OCI-LY3 (cell line): ENCODE measurements at regions not wholly inside any gene's neighbourhood (a gene's known extent, or its start where the extent isn't known, plus 50 kb on each side); places are given as distances from the start of the nearest gene placed in this dataset.

Experiments used
- H2AFZ ChIP-seq: fragments of 200-600, 300-600 bp; shearing (Covaris generic); 2 replicates; pipeline ENCODE4 v1.6.0; 2014; ENCODE audit warnings: antibody characterized with exemption, low read depth, low read length
- H3K27ac ChIP-seq: fragments of 200-600, 300-600 bp; sonication (generic); 2 replicates; pipeline ENCODE4 v1.5.1; 2014; ENCODE audit warnings: mild to moderate bottlenecking, low read length, moderate library complexity, mixed read lengths
- H3K27me3 ChIP-seq: fragments of 200-600, 300-600 bp; sonication (generic); 2 replicates; pipeline ENCODE4 v1.6.1; 2014; ENCODE audit warnings: low read depth, low read length, mixed read lengths
- H3K36me3 ChIP-seq: fragments of 200-600, 300-600 bp; sonication (generic); replicated peaks from 2 replicates; pipeline ENCODE3; 2014; ENCODE audit warnings: low read depth, low read length, mixed read lengths
- H3K4me1 ChIP-seq: fragments of 300-600, 200-600 bp; sonication (generic); 2 replicates; pipeline ENCODE4 v1.6.1; 2014; ENCODE audit warnings: low read length, mixed read lengths
- H3K4me2 ChIP-seq: fragments of 200-600, 300-600 bp; sonication (generic); 2 replicates; pipeline ENCODE4 v1.6.1; 2014; ENCODE audit warnings: low read length, mixed read lengths
- H3K4me3 ChIP-seq: fragments of 300-600, 200-600 bp; sonication (generic); 2 replicates; pipeline ENCODE4 v1.5.1; 2014; ENCODE audit warnings: antibody characterized with exemption, mild to moderate bottlenecking, low read length, moderate library complexity
- H3K79me2 ChIP-seq: fragments of 300-600, 200-600 bp; shearing (Covaris generic); 2 replicates; pipeline ENCODE4 v1.6.1; 2014; ENCODE audit warnings: mild to moderate bottlenecking, low read length, mixed read lengths
- H3K9ac ChIP-seq: fragments of 300-600, 200-600 bp; shearing (Covaris generic); 2 replicates; pipeline ENCODE4 v1.6.0; 2014; ENCODE audit warnings: mild to moderate bottlenecking, low read length, moderate library complexity
- H3K9me3 ChIP-seq: fragments of 200-600, 300-600 bp; shearing (Covaris generic); 2 replicates; pipeline ENCODE4 v1.6.1; 2014; ENCODE audit warnings: low read length, mixed read lengths; ENCODE audit not compliant: insufficient read depth
- H4K20me1 ChIP-seq: fragments of 200-600, 300-600 bp; sonication (generic); 2 replicates; pipeline ENCODE4 v1.6.1; 2016; ENCODE audit warnings: low read length, mixed read lengths; ENCODE audit not compliant: insufficient read depth
- CTCF ChIP-seq: fragments of 200-600, 300-600 bp; sonication (generic); IDR thresholded peaks from 2 replicates; pipeline ENCODE4 v1.5.1; 2014; ENCODE audit warnings: antibody characterized with exemption, low read length, low read depth
- EZH2phosphoT487 ChIP-seq: fragments of 200-600 bp; shearing (Covaris generic); IDR thresholded peaks from 2 replicates; pipeline ENCODE4 v1.6.1; 2018; ENCODE audit warnings: antibody characterized with exemption, mixed run types, low read depth

- Histone ChIP-seq H3K27ac (no peak overlapping the region), H3K36me3 (no peaks in the 10 kb centered on the region), H3K9ac (no peak overlapping the region), H3K9me3 (no peaks in the 10 kb centered on the region), H3K4me2 (no peak overlapping the region), H3K4me3 (no peak overlapping the region), H3K27me3 (peaks cover 7% of the 10 kb centered on the region; the same call in 1 of the 2 replicates), H4K20me1 (no peaks in the 10 kb centered on the region), H2AFZ (no peak overlapping the region), H3K4me1 (peaks cover 4% of the 10 kb centered on the region; the same call in 1 of the 2 replicates), H3K79me2 (no peaks in the 10 kb centered on the region)
- TF ChIP-seq CTCF (no peak), EZH2phosphoT487 (no peak)
These were observed 137.2 kb upstream of the TRHDE start for GRCh38 chr12:72135021-72135301.

- H2AFZ ChIP-seq = no peak overlapping the region
- H3K79me2 ChIP-seq = no peaks in the 10 kb centered on the region
These were observed 135.4 kb upstream of the TRHDE start for GRCh38 chr12:72136792-72137191.

DNA sequence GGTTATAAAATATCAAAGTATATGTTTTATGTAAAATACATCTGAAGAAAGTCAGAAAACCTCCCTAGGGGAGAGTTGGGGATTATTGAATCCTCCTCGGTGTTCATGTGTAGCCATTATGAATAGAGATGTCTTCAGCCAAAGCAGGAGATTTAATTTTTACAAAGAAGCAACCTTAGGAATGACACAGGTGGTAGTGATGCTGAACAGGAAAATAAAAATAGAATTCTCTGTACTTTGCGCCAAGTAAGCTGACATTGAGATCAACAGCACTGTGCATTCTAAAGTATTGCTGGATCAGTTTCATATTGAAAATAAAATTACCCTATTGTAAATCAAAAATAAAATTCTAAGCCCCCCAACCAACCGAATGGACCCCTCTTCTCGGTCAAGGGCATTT is 132.8 kb upstream of the TRHDE start:
- no peaks in the 10 kb centered on the region for H4K20me1 ChIP-seq
- H3K79me2 ChIP-seq = no peaks in the 10 kb centered on the region
- peaks cover 5% of the 10 kb centered on the region; the same call in 1 of the 2 replicates for H3K27me3 ChIP-seq
- TF ChIP-seq CTCF = no peak
- TF ChIP-seq EZH2phosphoT487 = no peak
- no peak overlapping the region for H2AFZ ChIP-seq
- no peaks in the 10 kb centered on the region for H3K36me3 ChIP-seq
- no peak overlapping the region for H3K9ac ChIP-seq
- no peak overlapping the region for H3K4me2 ChIP-seq
- no peak overlapping the region for H3K27ac ChIP-seq
- no peaks in the 10 kb centered on the region for H3K9me3 ChIP-seq
- peaks cover 16% of the 10 kb centered on the region for H3K4me1 ChIP-seq
- no peak overlapping the region for H3K4me3 ChIP-seq

More at GRCh38 chr12:72136792-72137191, 135.4 kb upstream of the TRHDE start:
- Histone ChIP-seq H3K4me3 (no peak overlapping the region), H3K9ac (no peak overlapping the region), H3K4me2 (no peak overlapping the region), H3K4me1 (peaks cover 13% of the 10 kb centered on the region), H3K9me3 (no peaks in the 10 kb centered on the region), H4K20me1 (no peaks in the 10 kb centered on the region), H3K27me3 (peaks cover 7% of the 10 kb centered on the region; the same call in 1 of the 2 replicates), H3K36me3 (no peaks in the 10 kb centered on the region), H3K27ac (no peak overlapping the region)
- TF ChIP-seq EZH2phosphoT487 (no peak), CTCF (no peak)

DNA sequence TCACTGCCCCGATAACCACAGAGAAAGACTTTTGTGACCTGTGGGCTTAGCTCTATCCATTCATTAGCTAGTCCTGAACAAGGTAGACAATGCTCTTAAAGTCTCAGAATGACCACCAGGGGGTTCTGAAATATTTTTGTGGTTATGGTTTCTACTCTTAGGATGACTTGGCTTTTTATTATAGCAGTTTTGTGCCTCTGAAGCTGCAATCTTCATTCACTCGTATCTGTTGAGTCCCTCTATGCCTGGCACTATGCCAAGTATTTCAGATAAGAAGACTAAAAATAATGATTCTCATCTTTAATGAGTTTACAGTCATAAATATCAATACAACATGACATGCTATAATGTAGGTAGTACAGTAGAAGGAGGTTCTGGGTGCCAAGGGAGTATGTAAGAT is 130.8 kb upstream of the TRHDE start:
- Histone ChIP-seq H3K9me3 (no peaks in the 10 kb centered on the region), H3K4me1 (peaks cover 13% of the 10 kb centered on the region), H3K79me2 (no peaks in the 10 kb centered on the region), H2AFZ (no peak overlapping the region), H3K27me3 (peaks cover 5% of the 10 kb centered on the region; the same call in 1 of the 2 replicates), H3K9ac (no peak overlapping the region), H3K27ac (no peak overlapping the region), H3K36me3 (no peaks in the 10 kb centered on the region), H3K4me3 (no peak overlapping the region), H4K20me1 (no peaks in the 10 kb centered on the region), H3K4me2 (peak overlapping the region; percentile 16; the same call in 1 of the 2 replicates)
- TF ChIP-seq CTCF = peak; percentile 30; the same call in 1 of the 2 replicates
- no peak for TF ChIP-seq EZH2phosphoT487
